OCI-LY7 (cell line): ENCODE measurements at regions not wholly inside any gene's neighbourhood (a gene's known extent, or its start where the extent isn't known, plus 50 kb on each side); places are given as distances from the start of the nearest gene placed in this dataset.

Source experiments
- BruUV-seq: library from RNA; stranded (reverse); fragments of 400-500 nt; replicated peaks from 2 replicates; lab custom pipeline; 2021; lab: Mats Ljungman, UMichigan
- CTCF ChIA-PET: fragments of 300-600 bp; sonication (Branson Sonifier 250); formaldehyde crosslinking; loops from one replicate; lab custom pipeline; 2022; ENCODE audit warnings: antibody characterized with exemption; ENCODE audit not compliant: unreplicated experiment; lab: Charles Lee
- POLR2A ChIA-PET: fragments of 300-600 bp; sonication (Branson Sonifier 250); formaldehyde crosslinking; loops from one replicate; lab custom pipeline; 2022; ENCODE audit warnings: antibody characterized with exemption; lab: Charles Lee
- DNase-seq: peaks from one replicate; pipeline ENCODE4 v3.0.0-alpha.2; 2015; ENCODE audit warnings: low spot score
- H2AFZ ChIP-seq: fragments of 200-600 bp; sonication (generic), shearing (Covaris generic); 2 replicates; pipeline ENCODE4 v1.6.1; 2014; ENCODE audit warnings: mild to moderate bottlenecking, antibody characterized with exemption, low read length, moderate library complexity
- H3K27ac ChIP-seq: fragments of 200-600 bp; sonication (generic); 2 replicates; pipeline ENCODE4 v1.5.1; 2014; ENCODE audit warnings: mixed run types, low read depth, mild to moderate bottlenecking, moderate library complexity, low read length, inconsistent platforms; ENCODE audit not compliant: poor library complexity, severe bottlenecking
- H3K36me3 ChIP-seq: fragments of 200-600 bp; sonication (generic); 2 replicates; pipeline ENCODE4 v1.6.1; 2014; ENCODE audit warnings: mild to moderate bottlenecking, antibody characterized with exemption, low read length, moderate library complexity, mixed read lengths; ENCODE audit not compliant: insufficient read depth
- H3K4me1 ChIP-seq: fragments of 200-600 bp; sonication (generic); 2 replicates; pipeline ENCODE4 v1.5.1; 2014; ENCODE audit warnings: mild to moderate bottlenecking, low read length; ENCODE audit not compliant: insufficient read depth, poor library complexity, severe bottlenecking
- H3K4me2 ChIP-seq: fragments of 200-600 bp; sonication (generic); 2 replicates; pipeline ENCODE4 v1.6.1; 2014; ENCODE audit warnings: mild to moderate bottlenecking, low read length
- H3K4me3 ChIP-seq: fragments of 200-600 bp; sonication (generic); 2 replicates; pipeline ENCODE4 v1.5.1; 2014; ENCODE audit warnings: mild to moderate bottlenecking, low read depth, low read length; ENCODE audit not compliant: poor library complexity, severe bottlenecking
- H3K79me2 ChIP-seq: fragments of 200-600 bp; sonication (generic); 2 replicates; pipeline ENCODE4 v1.6.1; 2016; ENCODE audit warnings: low read depth, mild to moderate bottlenecking, low read length, moderate library complexity, mixed read lengths; ENCODE audit not compliant: insufficient read depth
- H3K9me2 ChIP-seq: fragments of 200-600 bp; sonication (generic); 2 replicates; pipeline ENCODE4 v1.6.1; 2016; ENCODE audit warnings: mild to moderate bottlenecking, low read length, mixed read lengths; ENCODE audit not compliant: insufficient read depth
- H3K9me3 ChIP-seq: fragments of 200-600 bp; sonication (generic); 2 replicates; pipeline ENCODE4 v1.6.1; 2014; ENCODE audit warnings: mild to moderate bottlenecking, mixed run types, low read length, mixed read lengths
- H4K20me1 ChIP-seq: fragments of 200-600 bp; sonication (generic); 2 replicates; pipeline ENCODE4 v1.6.1; 2014; ENCODE audit warnings: mild to moderate bottlenecking, antibody characterized with exemption, low read length, moderate library complexity, mixed read lengths; ENCODE audit not compliant: insufficient read depth
- CTCF ChIP-seq: fragments of 200-600 bp; sonication (generic); conservative IDR thresholded peaks from 2 replicates; pipeline ENCODE4 v1.5.1; 2014; ENCODE audit warnings: mild to moderate bottlenecking, antibody characterized with exemption, low read length, moderate library complexity, mixed read lengths
- EZH2phosphoT487 ChIP-seq: fragments of 200-600 bp; sonication (generic); IDR thresholded peaks from 2 replicates; pipeline ENCODE4 v1.6.1; 2018; ENCODE audit warnings: low read depth, borderline replicate concordance, mild to moderate bottlenecking, mixed run types, antibody characterized with exemption, low read length, moderate library complexity, mixed read lengths
- intact Hi-C: fragments of 100-400 bp; cut with micrococcal nuclease; formaldehyde crosslinking; loops from one replicate; pipeline ENCODE4 v1.10.0; 2022; ENCODE audit not compliant: unreplicated experiment

- intact Hi-C loops = no loop called here
- CTCF ChIA-PET = no interaction called here
- no peak for TF ChIP-seq CTCF
- no peak for TF ChIP-seq EZH2phosphoT487
- no peaks in the 10 kb centered on the region for H3K36me3 ChIP-seq
- H3K4me1 ChIP-seq = no peaks in the 10 kb centered on the region
- no peak overlapping the region for H3K4me2 ChIP-seq
- no peak for DNase-seq
- no TSS peak for BruUV-seq
- no peaks in the 10 kb centered on the region for H3K9me2 ChIP-seq
- no peak overlapping the region for H3K4me3 ChIP-seq
- no peaks in the 10 kb centered on the region for H3K9me3 ChIP-seq
- no peaks in the 10 kb centered on the region for H4K20me1 ChIP-seq
- H3K79me2 ChIP-seq = no peaks in the 10 kb centered on the region
- no peak overlapping the region for H3K27ac ChIP-seq
- POLR2A ChIA-PET = no interaction called here
- no peak overlapping the region for H2AFZ ChIP-seq
These were observed 321.4 kb downstream of the CYP26B1 start for GRCh38 chr2:71826299-71826698.

GRCh38 chr2:71824436-71824835 lies 323.2 kb downstream of the CYP26B1 start:
- Histone ChIP-seq H2AFZ (no peak overlapping the region), H3K27ac (no peak overlapping the region), H3K79me2 (no peaks in the 10 kb centered on the region), H3K9me3 (no peaks in the 10 kb centered on the region), H3K4me1 (no peaks in the 10 kb centered on the region), H3K4me2 (no peak overlapping the region), H4K20me1 (no peaks in the 10 kb centered on the region), H3K9me2 (no peaks in the 10 kb centered on the region), H3K36me3 (no peaks in the 10 kb centered on the region), H3K4me3 (no peak overlapping the region)
- CTCF ChIA-PET = no interaction called here
- intact Hi-C loops = no loop called here
- no TSS peak for BruUV-seq
- DNase-seq = no peak
- POLR2A ChIA-PET = no interaction called here
- TF ChIP-seq CTCF = no peak

DNA sequence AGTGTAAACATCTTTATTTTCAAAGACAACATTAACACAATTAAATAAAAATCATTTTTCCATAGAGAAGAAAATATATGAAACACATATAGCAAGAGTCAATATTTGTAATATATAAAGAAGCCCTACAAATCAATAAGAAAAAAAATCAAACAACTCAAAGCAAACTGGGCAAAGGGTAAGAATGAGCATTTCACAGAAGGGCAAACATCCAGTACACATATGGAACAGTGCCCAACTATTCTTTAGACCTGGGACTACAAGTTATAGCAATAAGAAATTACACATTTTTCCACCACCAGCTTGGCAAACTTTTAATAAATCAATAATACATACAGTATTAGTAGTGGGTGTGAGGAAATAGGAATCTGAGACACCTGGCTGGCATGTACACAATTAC lies 324.1 kb downstream of the CYP26B1 start:
- H3K79me2 ChIP-seq = no peaks in the 10 kb centered on the region
- no peaks in the 10 kb centered on the region for H3K9me2 ChIP-seq
- DNase-seq = no peak
- H3K27ac ChIP-seq = no peak overlapping the region
- no peaks in the 10 kb centered on the region for H3K9me3 ChIP-seq
- TF ChIP-seq CTCF (no peak), EZH2phosphoT487 (no peak)
- H2AFZ ChIP-seq = no peak overlapping the region
- POLR2A ChIA-PET = no interaction called here
- no TSS peak for BruUV-seq
- intact Hi-C loops = no loop called here
- no peak overlapping the region for H3K4me2 ChIP-seq
- H3K4me1 ChIP-seq = no peaks in the 10 kb centered on the region
- H3K36me3 ChIP-seq = no peaks in the 10 kb centered on the region
- CTCF ChIA-PET = no interaction called here
- no peak overlapping the region for H3K4me3 ChIP-seq
- no peaks in the 10 kb centered on the region for H4K20me1 ChIP-seq
